ENCODE measurements at regions not wholly inside any gene's neighbourhood (a gene's known extent, or its start where the extent isn't known, plus 50 kb on each side); places are given as distances from the start of the nearest gene placed in this dataset.

- DNase-seq, result no peak
These were observed 278.7 kb upstream of the SHH start for GRCh38 chr7:156090988-156091387.

- DNase-seq, result no peak
These were observed 277.0 kb upstream of the SHH start for GRCh38 chr7:156089222-156089621.

GRCh38 chr7:156088115-156088514 lies 275.9 kb upstream of the SHH start:
- no peak for DNase-seq

- no peak for DNase-seq
These were observed 270.1 kb upstream of the SHH start for GRCh38 chr7:156082048-156083040.

- no peak for DNase-seq
These were observed 268.3 kb upstream of the SHH start for GRCh38 chr7:156080596-156080995.

- DNase-seq, result no peak
These were observed 267.8 kb upstream of the SHH start for GRCh38 chr7:156080046-156080445.

- DNase-seq, result no peak
These were observed 266.9 kb upstream of the SHH start for GRCh38 chr7:156079156-156079555.

GRCh38 chr7:156074982-156075615 lies 262.8 kb upstream of the SHH start:
- DNase-seq, result no peak

- no peak for DNase-seq
These were observed 261.8 kb upstream of the SHH start for GRCh38 chr7:156074084-156074483.

- DNase-seq, result no peak
These were observed 261.2 kb upstream of the SHH start for GRCh38 chr7:156073366-156074052.

- no peak for DNase-seq
These were observed 259.3 kb upstream of the SHH start for GRCh38 chr7:156071612-156072011.

GRCh38 chr7:156069891-156070290 lies 257.6 kb upstream of the SHH start:
- no peak for DNase-seq

- no peak for DNase-seq
These were observed 254.9 kb upstream of the SHH start for GRCh38 chr7:156067156-156067555.

GRCh38 chr7:156065400-156065799 lies 253.1 kb upstream of the SHH start:
- DNase-seq, result no peak

- DNase-seq, result no peak
These were observed 252.7 kb upstream of the SHH start for GRCh38 chr7:156064971-156065386.

GRCh38 chr7:156063241-156063810 lies 251.1 kb upstream of the SHH start:
- DNase-seq, result no peak

GRCh38 chr7:156062286-156062685 lies 250.0 kb upstream of the SHH start:
- no peak for DNase-seq

GRCh38 chr7:156061689-156062255 lies 249.5 kb upstream of the SHH start:
- DNase-seq, result no peak

GRCh38 chr7:156060925-156061324 lies 248.7 kb upstream of the SHH start:
- DNase-seq, result no peak

GRCh38 chr7:156059369-156059768 lies 247.1 kb upstream of the SHH start:
- DNase-seq, result no peak

GRCh38 chr7:156058248-156058647 lies 246.0 kb upstream of the SHH start:
- DNase-seq, result no peak

- DNase-seq, result no peak
These were observed 244.3 kb upstream of the SHH start for GRCh38 chr7:156056534-156056933.
